Ishikawa (cell line): ENCODE measurements at regions not wholly inside any gene's neighbourhood (a gene's known extent, or its start where the extent isn't known, plus 50 kb on each side); places are given as distances from the start of the nearest gene placed in this dataset.

ENCODE experiments used
- CEBPB ChIP-seq: IDR thresholded peaks from 2 replicates; pipeline ENCODE4 v1.6.1; 2012
- EGR1 ChIP-seq: IDR thresholded peaks from 2 replicates; pipeline ENCODE4 v1.6.1; 2012
- EP300 ChIP-seq: IDR thresholded peaks from 2 replicates; pipeline ENCODE4 v1.6.1; 2012; ENCODE audit warnings: borderline replicate concordance
- FOXM1 ChIP-seq: IDR thresholded peaks from 2 replicates; pipeline ENCODE4 v1.6.1; 2012; ENCODE audit warnings: low read depth, borderline replicate concordance
- RAD21 ChIP-seq: IDR thresholded peaks from 2 replicates; pipeline ENCODE4 v1.6.1; 2012; ENCODE audit warnings: low read depth
- TAF1 ChIP-seq: IDR thresholded peaks from 2 replicates; pipeline ENCODE4 v1.6.1; 2012; ENCODE audit warnings: low read depth, mild to moderate bottlenecking
- TF ChIP-seq, protein P1 (sequence below): IDR thresholded peaks from 2 replicates; pipeline ENCODE4 v1.6.1; 2012
- TF ChIP-seq, protein P2 (sequence below): IDR thresholded peaks from 2 replicates; pipeline ENCODE4 v1.6.1; 2012

DNA sequence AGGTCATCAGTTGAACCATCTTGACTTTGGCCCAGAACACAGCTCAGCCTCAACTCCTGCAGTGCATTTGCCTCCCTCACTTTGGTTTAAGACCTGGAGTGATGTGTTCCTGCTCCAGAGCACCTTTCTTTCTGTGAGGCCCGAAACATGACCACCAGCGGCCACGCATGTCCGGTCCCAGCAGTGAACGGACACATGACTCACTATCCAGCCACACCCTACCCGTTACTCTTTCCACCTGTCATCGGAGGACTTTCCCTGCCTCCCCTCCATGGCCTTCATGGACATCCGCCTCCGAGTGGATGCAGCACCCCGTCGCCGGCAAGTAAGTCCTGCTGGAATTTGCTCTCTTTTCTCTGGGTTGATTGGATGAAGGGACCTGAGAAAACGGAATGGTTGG is 253.8 kb upstream of the RARB start:
- TF ChIP-seq EGR1: no peak
- TF ChIP-seq EP300: no peak
- TF ChIP-seq TAF1: no peak
- TF ChIP-seq RAD21: no peak
- TF ChIP-seq, protein P1, sequence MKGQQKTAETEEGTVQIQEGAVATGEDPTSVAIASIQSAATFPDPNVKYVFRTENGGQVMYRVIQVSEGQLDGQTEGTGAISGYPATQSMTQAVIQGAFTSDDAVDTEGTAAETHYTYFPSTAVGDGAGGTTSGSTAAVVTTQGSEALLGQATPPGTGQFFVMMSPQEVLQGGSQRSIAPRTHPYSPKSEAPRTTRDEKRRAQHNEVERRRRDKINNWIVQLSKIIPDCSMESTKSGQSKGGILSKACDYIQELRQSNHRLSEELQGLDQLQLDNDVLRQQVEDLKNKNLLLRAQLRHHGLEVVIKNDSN: no peak
- TF ChIP-seq FOXM1: no peak
- TF ChIP-seq CEBPB: no peak
- TF ChIP-seq, protein P2, sequence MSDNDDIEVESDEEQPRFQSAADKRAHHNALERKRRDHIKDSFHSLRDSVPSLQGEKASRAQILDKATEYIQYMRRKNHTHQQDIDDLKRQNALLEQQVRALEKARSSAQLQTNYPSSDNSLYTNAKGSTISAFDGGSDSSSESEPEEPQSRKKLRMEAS: no peak
